GM11168 (cell line): ENCODE measurements at regions not wholly inside any gene's neighbourhood (a gene's known extent, or its start where the extent isn't known, plus 50 kb on each side); places are given as distances from the start of the nearest gene placed in this dataset.

ENCODE experiments used
- in situ Hi-C: fragments of 300-500 bp; cut with MboI; formaldehyde crosslinking; loops from one replicate; pipeline ENCODE4 v1.12.0; 2022; ENCODE audit warnings: low sequenced_read_pairs; ENCODE audit not compliant: unreplicated experiment

- in situ Hi-C loops, result no loop called here
Measured at GRCh38 chr9:129258124-129258822, 80.2 kb upstream of the IER5L start.

GRCh38 chr9:129256959-129257713 is 79.1 kb upstream of the IER5L start:
- in situ Hi-C loops, result no loop called here

GRCh38 chr9:129254566-129255287 is 76.7 kb upstream of the IER5L start:
- in situ Hi-C loops, result no loop called here

- in situ Hi-C loops, result no loop called here
Measured at GRCh38 chr9:129253803-129254381, 75.8 kb upstream of the IER5L start.

GRCh38 chr9:129252937-129253802 is 75.1 kb upstream of the IER5L start:
- in situ Hi-C loops, result no loop called here

GRCh38 chr9:129250786-129251185 is 72.7 kb upstream of the IER5L start:
- in situ Hi-C loops, result no loop called here

GRCh38 chr9:129247285-129248153 is 69.5 kb upstream of the IER5L start:
- in situ Hi-C loops, result no loop called here

- in situ Hi-C loops, result no loop called here
Measured at GRCh38 chr9:129245276-129245675, 67.2 kb upstream of the IER5L start.

GRCh38 chr9:129242971-129243561 is 65.0 kb upstream of the IER5L start:
- in situ Hi-C loops, result no loop called here

- in situ Hi-C loops, result no loop called here
Measured at GRCh38 chr9:129242191-129242941, 64.3 kb upstream of the IER5L start.

- in situ Hi-C loops, result no loop called here
Measured at GRCh38 chr9:129241725-129242124, 63.7 kb upstream of the IER5L start.

GRCh38 chr9:129240581-129241211 is 62.6 kb upstream of the IER5L start:
- in situ Hi-C loops, result no loop called here

GRCh38 chr9:129239946-129240490 is 62.0 kb upstream of the IER5L start:
- in situ Hi-C loops, result no loop called here

- in situ Hi-C loops, result no loop called here
Measured at GRCh38 chr9:129237803-129238202, 59.7 kb upstream of the IER5L start.

- in situ Hi-C loops, result no loop called here
Measured at GRCh38 chr9:129237164-129237611, 59.1 kb upstream of the IER5L start.

- in situ Hi-C loops, result no loop called here
Measured at GRCh38 chr9:129236441-129237145, 58.5 kb upstream of the IER5L start.
